Tibial nerve (tissue), 4 donors: ENCODE measurements at regions not wholly inside any gene's neighbourhood (a gene's known extent, or its start where the extent isn't known, plus 50 kb on each side); places are given as distances from the start of the nearest gene placed in this dataset.

ENCODE experiments used
- CTCF ChIP-seq, 5 experiments: fragments of 200-600 bp in 3 of 5; fragments of 450-650 bp in 2 of 5; sonication (generic) in 3 of 5; IDR thresholded peaks; one replicate each; pipeline ENCODE4 v1.5.1; 2016 to 2019; ENCODE audit warnings: antibody characterized with exemption in 5 of 5, mild to moderate bottlenecking in 3 of 5, moderate library complexity in 2 of 5
- EP300 ChIP-seq, 2 donors: sonication (generic); formaldehyde crosslinking; IDR thresholded peaks; one replicate each; pipeline ENCODE4 v1.6.1; 2017; ENCODE audit warnings: antibody characterized with exemption in 2 of 2, mild to moderate bottlenecking in 1 of 2

GRCh38 chr11:134668796-134669195 is 256.8 kb upstream of the B3GAT1 start:
- no peak for TF ChIP-seq CTCF (IDR thresholded peaks at IDR 0.05)
- no peak for TF ChIP-seq EP300 (IDR thresholded peaks at IDR 0.05)
